VCaP (cell line): ENCODE measurements at regions not wholly inside any gene's neighbourhood (a gene's known extent, or its start where the extent isn't known, plus 50 kb on each side); places are given as distances from the start of the nearest gene placed in this dataset.
A peak's percentile ranks its signal among the peaks of the same experiment; 100 is the strongest.

Experiments used
- H3K27ac ChIP-seq: fragments of 450-650 bp; 2 replicates; pipeline ENCODE4 v1.5.1; 2017
- CTCF ChIP-seq: fragments of 450-650 bp; conservative IDR thresholded peaks from 2 replicates; pipeline ENCODE4 v1.5.1; 2017; ENCODE audit warnings: mild to moderate bottlenecking, moderate library complexity

- TF ChIP-seq CTCF, result no peak
- H3K27ac ChIP-seq, result no peak overlapping the region
Observed at GRCh38 chr6:40882323-40882997, 156.6 kb downstream of the UNC5CL start.

GRCh38 chr6:40881501-40881900, 157.5 kb downstream of the UNC5CL start:
- no peak overlapping the region for H3K27ac ChIP-seq
- TF ChIP-seq CTCF, result no peak

GRCh38 chr6:40880906-40881305, 158.1 kb downstream of the UNC5CL start:
- no peak for TF ChIP-seq CTCF
- H3K27ac ChIP-seq, result no peak overlapping the region

- TF ChIP-seq CTCF, result no peak
Observed at GRCh38 chr6:40879169-40879568, 159.9 kb downstream of the UNC5CL start.

GRCh38 chr6:40877362-40877761, 161.7 kb downstream of the UNC5CL start:
- TF ChIP-seq CTCF, result no peak
- no peak overlapping the region for H3K27ac ChIP-seq

More at GRCh38 chr6:40879169-40879568, 159.9 kb downstream of the UNC5CL start:
- H3K27ac ChIP-seq, result no peak overlapping the region

DNA sequence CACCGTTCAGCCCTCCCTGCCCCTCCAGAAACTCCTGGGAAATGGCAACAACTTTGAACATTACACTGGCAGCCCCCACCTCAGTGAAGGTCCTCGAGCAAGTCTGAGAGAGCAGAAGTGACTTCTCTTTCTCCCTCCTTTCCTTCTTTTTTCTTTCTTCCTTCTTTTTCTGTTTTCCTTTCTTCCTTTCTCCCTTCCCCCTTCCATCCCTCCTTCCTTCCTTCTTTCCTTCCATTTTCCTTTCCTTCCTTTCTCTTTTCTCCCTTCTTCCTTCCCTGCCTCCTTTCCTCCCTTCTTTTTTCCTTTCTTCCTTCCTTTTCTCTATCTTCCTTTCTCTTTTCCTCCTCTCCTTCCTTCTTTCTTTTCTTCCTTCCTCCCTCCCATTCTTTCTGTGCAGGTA, 162.7 kb downstream of the UNC5CL start:
- TF ChIP-seq CTCF, result no peak
- H3K27ac ChIP-seq, result no peak overlapping the region

GRCh38 chr6:40874495-40874894, 164.5 kb downstream of the UNC5CL start:
- TF ChIP-seq CTCF, result peak; percentile 12; the same call in 1 of the 2 replicates
- no peak overlapping the region for H3K27ac ChIP-seq
